GM10248 (cell line): ENCODE measurements at regions not wholly inside any gene's neighbourhood (a gene's known extent, or its start where the extent isn't known, plus 50 kb on each side); places are given as distances from the start of the nearest gene placed in this dataset.

Experiments
- CTCF ChIA-PET: fragments of 300-600 bp; sonication (Branson Sonifier 250); formaldehyde crosslinking; extraction: SDS; loops from one replicate; lab custom pipeline; 2021; ENCODE audit warnings: antibody characterized with exemption; lab: Yijun Ruan, JAX
- POLR2A ChIA-PET: fragments of 350-650 bp; sonication (Branson Sonifier 250); formaldehyde crosslinking; extraction: SDS; loops from one replicate; lab custom pipeline; 2020; ENCODE audit warnings: antibody characterized with exemption; lab: Yijun Ruan, JAX
- DNase-seq: peaks from one replicate; pipeline ENCODE4 v3.0.0; 2012; ENCODE audit errors: extremely low spot score
- TF ChIP-seq, protein P1 (sequence below): IDR thresholded peaks from 2 replicates; pipeline ENCODE4 v1.5.1; 2012; ENCODE audit warnings: mild to moderate bottlenecking, low read depth; ENCODE audit errors: extremely low read depth, missing control alignments, control extremely low read depth

DNA sequence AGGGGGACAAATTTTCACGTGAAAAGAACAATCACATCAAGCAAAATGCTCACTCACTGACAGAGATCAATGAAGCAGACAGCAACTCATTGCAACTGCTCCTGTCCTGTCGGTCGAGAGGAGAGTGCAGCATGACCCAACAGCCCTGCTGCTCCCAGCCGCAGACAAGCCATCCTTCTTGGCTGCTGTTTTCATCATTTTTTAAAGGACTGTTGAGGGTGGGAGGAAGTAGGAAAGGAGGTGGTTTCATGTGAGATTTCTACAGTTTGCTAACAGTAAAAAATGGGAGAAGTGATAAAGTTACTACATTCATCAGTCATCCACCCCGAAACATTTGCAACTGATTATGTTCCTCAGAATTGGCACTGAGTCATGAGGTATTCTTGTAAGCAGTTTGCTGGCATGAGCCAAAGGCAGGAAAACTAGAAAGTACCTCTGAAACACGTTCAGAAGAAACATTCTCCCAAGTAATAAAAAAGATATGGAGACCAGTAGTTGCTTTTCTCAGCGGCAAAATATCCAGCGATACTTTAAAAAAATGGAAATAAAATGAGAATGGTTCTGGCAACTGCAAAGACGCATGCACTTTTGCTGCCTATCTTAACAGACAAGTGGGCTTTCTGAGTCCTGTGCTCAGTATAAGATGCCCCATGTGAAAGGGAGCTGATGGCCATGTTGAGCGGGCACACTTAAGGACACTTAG, 72.0 kb upstream of the CLDN14 start:
- ChIA-PET POLR2A (no interaction called here), CTCF (interaction anchor here (0.8 kb wide), 1 partner anchor 46 kb away, joined by 3 read pairs; no protein-coding TSS in a partner anchor)
- TF ChIP-seq, protein P1, sequence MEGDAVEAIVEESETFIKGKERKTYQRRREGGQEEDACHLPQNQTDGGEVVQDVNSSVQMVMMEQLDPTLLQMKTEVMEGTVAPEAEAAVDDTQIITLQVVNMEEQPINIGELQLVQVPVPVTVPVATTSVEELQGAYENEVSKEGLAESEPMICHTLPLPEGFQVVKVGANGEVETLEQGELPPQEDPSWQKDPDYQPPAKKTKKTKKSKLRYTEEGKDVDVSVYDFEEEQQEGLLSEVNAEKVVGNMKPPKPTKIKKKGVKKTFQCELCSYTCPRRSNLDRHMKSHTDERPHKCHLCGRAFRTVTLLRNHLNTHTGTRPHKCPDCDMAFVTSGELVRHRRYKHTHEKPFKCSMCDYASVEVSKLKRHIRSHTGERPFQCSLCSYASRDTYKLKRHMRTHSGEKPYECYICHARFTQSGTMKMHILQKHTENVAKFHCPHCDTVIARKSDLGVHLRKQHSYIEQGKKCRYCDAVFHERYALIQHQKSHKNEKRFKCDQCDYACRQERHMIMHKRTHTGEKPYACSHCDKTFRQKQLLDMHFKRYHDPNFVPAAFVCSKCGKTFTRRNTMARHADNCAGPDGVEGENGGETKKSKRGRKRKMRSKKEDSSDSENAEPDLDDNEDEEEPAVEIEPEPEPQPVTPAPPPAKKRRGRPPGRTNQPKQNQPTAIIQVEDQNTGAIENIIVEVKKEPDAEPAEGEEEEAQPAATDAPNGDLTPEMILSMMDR: no peak
- DNase-seq: no peak

DNA sequence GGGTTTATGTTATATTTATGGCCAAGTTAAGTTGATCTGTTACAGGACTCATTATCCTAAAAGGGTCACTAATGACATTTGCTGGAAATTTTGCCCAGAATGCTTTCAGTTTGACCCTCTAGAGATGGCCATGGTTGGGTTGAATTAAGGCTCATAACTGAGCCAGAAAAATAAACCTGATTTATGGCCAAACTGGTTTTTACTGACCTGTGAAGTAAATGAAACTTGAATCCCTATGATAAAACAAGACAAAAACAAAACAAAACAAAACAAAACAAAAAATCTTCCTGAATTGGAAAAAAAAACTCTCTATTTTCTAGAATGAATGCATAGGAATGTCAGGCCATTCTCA, 72.5 kb upstream of the CLDN14 start:
- TF ChIP-seq, protein P1: no peak
- CTCF ChIA-PET: interaction anchor here (0.8 kb wide), 1 partner anchor 47 kb away, joined by 3 read pairs; no protein-coding TSS in a partner anchor
- POLR2A ChIA-PET: no interaction called here
- DNase-seq: no peak

DNA sequence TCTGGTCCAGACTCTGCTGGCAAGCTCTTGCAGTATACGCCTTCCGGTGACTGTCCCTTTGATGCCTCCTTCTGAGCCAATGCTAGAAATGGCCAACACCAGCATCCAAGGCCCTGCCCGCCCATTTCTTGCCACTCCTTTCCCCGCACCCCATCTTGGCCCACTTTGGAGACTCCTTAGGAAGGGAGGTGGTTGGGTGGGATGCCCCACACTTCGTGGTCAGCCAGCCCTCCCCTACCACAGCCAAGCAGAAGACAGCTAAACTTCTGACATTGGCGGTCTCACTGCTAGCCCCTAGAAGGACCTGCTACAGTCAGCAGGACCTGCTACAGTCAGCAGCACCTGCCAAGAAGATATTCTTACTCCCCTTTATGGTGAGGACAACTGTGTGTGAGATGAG, 73.5 kb upstream of the CLDN14 start:
- POLR2A ChIA-PET: no interaction called here
- CTCF ChIA-PET: interaction anchor here (1.4 kb wide), 1 partner anchor 9 kb away, joined by 3 read pairs; no protein-coding TSS in a partner anchor
- DNase-seq: no peak
- TF ChIP-seq, protein P1: no peak

DNA sequence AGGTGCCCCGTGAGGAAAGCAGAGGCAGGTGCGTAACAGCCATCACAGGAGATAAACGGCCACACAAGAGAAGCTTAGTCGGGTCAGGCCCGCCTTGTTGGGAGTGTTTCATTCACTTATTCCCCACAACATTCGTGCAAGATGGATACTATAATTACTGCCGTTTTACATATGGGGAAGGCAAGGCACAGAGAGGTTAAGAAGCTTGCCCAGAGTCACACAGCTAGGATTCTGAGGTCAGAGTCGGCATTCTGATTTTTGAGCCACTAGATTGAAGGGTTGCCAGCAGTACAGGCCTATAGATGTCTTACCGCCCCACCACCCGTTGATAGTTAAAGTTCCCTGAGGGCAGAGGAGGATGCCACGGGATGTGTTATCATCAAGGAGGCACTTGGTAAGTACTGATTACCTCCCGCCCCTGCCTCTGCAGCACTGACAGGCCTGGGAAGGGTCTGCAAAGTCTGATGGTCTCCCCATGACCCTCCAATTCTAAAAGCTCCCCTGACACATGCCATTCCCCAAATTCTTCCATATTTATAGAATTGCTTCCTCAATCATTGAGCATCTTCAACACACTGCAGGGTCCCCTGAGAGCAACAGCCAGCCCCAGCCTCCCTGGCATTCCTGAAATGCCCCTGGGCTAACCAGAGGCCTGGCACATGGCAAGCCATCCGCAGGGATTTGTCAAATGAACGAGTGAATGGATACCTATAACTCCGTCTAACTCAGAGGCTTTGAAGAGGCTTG, 74.7 kb upstream of the CLDN14 start:
- DNase-seq: no peak
- POLR2A ChIA-PET: no interaction called here
- TF ChIP-seq, protein P1: no peak
- CTCF ChIA-PET: interaction anchor here (1.0 kb wide), 1 partner anchor 11 kb away, joined by 3 read pairs; no protein-coding TSS in a partner anchor

DNA sequence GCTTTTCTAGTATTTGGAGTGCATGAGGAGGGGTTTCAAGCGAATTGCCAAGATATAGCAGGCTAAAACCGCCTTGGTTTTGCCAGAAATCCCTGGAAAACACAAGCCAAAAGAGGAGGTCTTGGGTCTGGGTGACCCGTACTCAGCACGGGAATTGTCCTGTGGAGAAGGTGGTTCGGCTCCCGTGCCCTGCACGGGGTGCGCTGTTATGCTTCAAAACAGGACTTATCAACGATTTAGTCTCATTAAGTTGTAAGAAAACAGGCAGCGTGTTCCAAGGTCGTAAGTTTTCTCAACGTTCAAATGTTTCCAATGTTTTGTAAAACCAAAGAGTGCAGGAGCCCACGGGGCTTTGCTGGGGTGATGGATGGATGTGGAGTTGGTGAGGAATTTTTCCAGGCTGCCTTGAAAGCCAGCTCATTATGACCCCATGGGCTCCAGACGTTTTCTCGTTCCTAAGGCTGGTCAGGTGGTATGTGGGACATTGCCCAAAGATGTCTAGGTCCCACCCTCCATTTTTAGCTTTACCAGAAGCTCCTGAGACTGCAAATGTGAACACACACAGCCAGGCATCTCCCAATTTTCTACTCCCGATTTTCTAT, 75.4 kb upstream of the CLDN14 start:
- DNase-seq: no peak
- ChIA-PET POLR2A (no interaction called here), CTCF (interaction anchor here (1.0 kb wide), 2 partner anchors 11 to 50 kb away, joined by 3 read pairs; no protein-coding TSS in a partner anchor)
- TF ChIP-seq, protein P1: no peak

DNA sequence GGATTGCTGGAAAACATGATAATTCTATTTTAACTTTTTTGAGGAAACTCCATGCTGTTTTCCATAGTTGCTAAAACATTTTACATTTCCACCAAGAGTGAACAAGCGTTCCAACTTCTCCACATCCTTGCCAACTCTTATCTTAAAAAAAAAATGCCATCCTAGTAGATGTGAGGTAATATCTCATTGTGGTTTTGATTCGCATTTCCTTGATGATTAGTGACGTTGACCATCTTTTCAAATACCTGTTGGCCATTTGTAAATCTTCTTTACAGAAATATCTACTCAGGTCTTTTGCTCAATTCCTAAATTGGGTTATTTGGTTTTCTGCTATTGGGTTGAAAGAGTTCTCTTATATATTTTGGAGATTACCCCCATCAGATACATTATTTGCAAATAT, 77.4 kb upstream of the CLDN14 start:
- ChIA-PET CTCF (no interaction called here), POLR2A (no interaction called here)
- DNase-seq: no peak
- TF ChIP-seq, protein P1: no peak
